GM21360 (cell line): ENCODE measurements at regions not wholly inside any gene's neighbourhood (a gene's known extent, or its start where the extent isn't known, plus 50 kb on each side); places are given as distances from the start of the nearest gene placed in this dataset.

ENCODE experiments used
- ATAC-seq: cut with Tn5 transposase; IDR thresholded peaks from one replicate; pipeline ENCODE4 v1.9.1; 2021; ENCODE audit warnings: mild to moderate bottlenecking, moderate library complexity; ENCODE audit not compliant: unreplicated experiment

GRCh38 chr11:25943777-25944661, 387.9 kb upstream of the ANO3 start:
- no peak for ATAC-seq

GRCh38 chr11:25949918-25950317, 382.0 kb upstream of the ANO3 start:
- no peak for ATAC-seq

GRCh38 chr11:25953006-25953405, 378.9 kb upstream of the ANO3 start:
- ATAC-seq: no peak

GRCh38 chr11:25958045-25958444, 373.9 kb upstream of the ANO3 start:
- ATAC-seq: no peak

GRCh38 chr11:25961539-25961938, 370.4 kb upstream of the ANO3 start:
- ATAC-seq: no peak

- no peak for ATAC-seq
Measured at GRCh38 chr11:25970726-25971508, 361.0 kb upstream of the ANO3 start.

- no peak for ATAC-seq
Measured at GRCh38 chr11:25980091-25980490, 351.8 kb upstream of the ANO3 start.

- peak; percentile 91 for ATAC-seq
Measured at GRCh38 chr11:25981998-25982397, 349.9 kb upstream of the ANO3 start.

GRCh38 chr11:25983280-25983679, 348.6 kb upstream of the ANO3 start:
- no peak for ATAC-seq

GRCh38 chr11:25988178-25988577, 343.8 kb upstream of the ANO3 start:
- ATAC-seq: no peak

GRCh38 chr11:25990406-25990805, 341.5 kb upstream of the ANO3 start:
- ATAC-seq: no peak

- no peak for ATAC-seq
Measured at GRCh38 chr11:25991476-25991875, 340.5 kb upstream of the ANO3 start.

- ATAC-seq: no peak
Measured at GRCh38 chr11:25992294-25992693, 339.6 kb upstream of the ANO3 start.

GRCh38 chr11:25993016-25993415, 338.9 kb upstream of the ANO3 start:
- ATAC-seq: no peak

- no peak for ATAC-seq
Measured at GRCh38 chr11:26011474-26011873, 320.5 kb upstream of the ANO3 start.

GRCh38 chr11:26014456-26015115, 317.3 kb upstream of the ANO3 start:
- ATAC-seq: no peak

GRCh38 chr11:26017322-26017860, 314.5 kb upstream of the ANO3 start:
- no peak for ATAC-seq

GRCh38 chr11:26017903-26018302, 314.0 kb upstream of the ANO3 start:
- no peak for ATAC-seq

- no peak for ATAC-seq
Measured at GRCh38 chr11:26018336-26018735, 313.6 kb upstream of the ANO3 start.

- ATAC-seq: no peak
Measured at GRCh38 chr11:26019386-26019785, 312.5 kb upstream of the ANO3 start.

- no peak for ATAC-seq
Measured at GRCh38 chr11:26021017-26021416, 310.9 kb upstream of the ANO3 start.
